ENCODE measurements at regions not wholly inside any gene's neighbourhood (a gene's known extent, or its start where the extent isn't known, plus 50 kb on each side); places are given as distances from the start of the nearest gene placed in this dataset.
A peak's percentile ranks its signal among the peaks of the same experiment; 100 is the strongest.
"Not testable (repeated sequence)": the region's sequence is repeated elsewhere in the genome, so short reads cannot be mapped to it uniquely, and the experiment has no call there.

- H3K36me3 ChIP-seq (ENCODE audit: control insufficient read depth in 4 of 4, insufficient read depth in 4 of 4, low read length in 3 of 4); POLR2A ChIA-PET; H3K4me3 ChIP-seq (ENCODE audit: control insufficient read depth in 1 of 7, extremely low read depth in 1 of 7, insufficient read depth in 4 of 7, low read depth in 2 of 7, low read length in 6 of 7); H3K9me3 ChIP-seq (ENCODE audit: control extremely low read depth in 1 of 5, control insufficient read depth in 4 of 5, insufficient read depth in 2 of 5, low read depth in 1 of 5, low read length in 4 of 5); H3K27me3 ChIP-seq (replicated peaks in 2 of 5; ENCODE audit: control insufficient read depth in 4 of 5, insufficient read depth in 5 of 5, low read length in 4 of 5); H3K4me1 ChIP-seq (ENCODE audit: control extremely low read depth in 1 of 4, control insufficient read depth in 4 of 4, insufficient read depth in 4 of 4, low read length in 3 of 4); H3K27ac ChIP-seq (ENCODE audit: insufficient read depth in 1 of 2, low read depth in 1 of 2, low read length in 2 of 2, poor library complexity in 1 of 2, severe bottlenecking in 2 of 2): not testable (repeated sequence)
- peak in 2 of 3 donors; percentile 57 to 71 for DNase-seq
- CTCF ChIA-PET = interaction anchor here (2.8 kb wide), 1 partner anchor 13 kb away, joined by 17 read pairs; no protein-coding TSS in a partner anchor
- 14% methylated on average over 1 of the region's 4 CpGs for WGBS (ENCODE audit: insufficient coverage)
These were observed 52.7 kb upstream of the FOXO6 start for GRCh38 chr1:41308520-41308919.

GRCh38 chr1:41305576-41306363, 55.5 kb upstream of the FOXO6 start:
- DNase-seq = peak in 2 of 3 donors; percentile 21 to 48
- CTCF ChIA-PET = interaction anchor here (1.2 to 2.6 kb wide), 3 partner anchors 25 to 127 kb away, joined by 3 to 7 read pairs (median 5); no protein-coding TSS in a partner anchor
- Histone ChIP-seq H3K4me1 (ENCODE audit: control extremely low read depth in 1 of 4, control insufficient read depth in 4 of 4, insufficient read depth in 4 of 4, low read length in 3 of 4) (peaks cover 0 to 7% (median 5%) of the 10 kb centered on the region in 4 experiments), H3K9me3 (ENCODE audit: control extremely low read depth in 1 of 5, control insufficient read depth in 4 of 5, insufficient read depth in 2 of 5, low read depth in 1 of 5, low read length in 4 of 5) (peaks cover 0 to 10% (median 3%) of the 10 kb centered on the region in 5 experiments), H3K4me3 (ENCODE audit: control insufficient read depth in 1 of 7, extremely low read depth in 1 of 7, insufficient read depth in 4 of 7, low read depth in 2 of 7, low read length in 6 of 7) (no peak overlapping the region), H3K36me3 (ENCODE audit: control insufficient read depth in 4 of 4, insufficient read depth in 4 of 4, low read length in 3 of 4) (no peaks in the 10 kb centered on the region), H3K27ac (ENCODE audit: insufficient read depth in 1 of 2, low read depth in 1 of 2, low read length in 2 of 2, poor library complexity in 1 of 2, severe bottlenecking in 2 of 2) (no peak overlapping the region), H3K27me3 (replicated peaks in 2 of 5; ENCODE audit: control insufficient read depth in 4 of 5, insufficient read depth in 5 of 5, low read length in 4 of 5) (peaks cover 0 to 5% (median 0%) of the 10 kb centered on the region in 5 experiments)
- POLR2A ChIA-PET = no interaction called here
- 57% methylated on average over 4 of the region's 6 CpGs for WGBS (ENCODE audit: insufficient coverage)

GRCh38 chr1:41296506-41296905, 54.4 kb upstream of the SCMH1 start:
- H3K9me3 ChIP-seq (ENCODE audit: control extremely low read depth in 1 of 5, control insufficient read depth in 4 of 5, insufficient read depth in 2 of 5, low read depth in 1 of 5, low read length in 4 of 5) = no peaks in the 10 kb centered on the region
- H3K4me3 ChIP-seq (ENCODE audit: control insufficient read depth in 1 of 7, extremely low read depth in 1 of 7, insufficient read depth in 4 of 7, low read depth in 2 of 7, low read length in 6 of 7) = no peak overlapping the region
- H3K27me3 ChIP-seq (replicated peaks in 2 of 5; ENCODE audit: control insufficient read depth in 4 of 5, insufficient read depth in 5 of 5, low read length in 4 of 5) = peaks cover 0 to 7% (median 0%) of the 10 kb centered on the region in 5 experiments
- no peak overlapping the region for H3K27ac ChIP-seq (ENCODE audit: insufficient read depth in 1 of 2, low read depth in 1 of 2, low read length in 2 of 2, poor library complexity in 1 of 2, severe bottlenecking in 2 of 2)
- no peak for DNase-seq
- WGBS (ENCODE audit: insufficient coverage) = no CpG with 5 or more reads among the region's 3 CpGs
- CTCF ChIA-PET = interaction anchor here (0.8 to 1.4 kb wide), 4 partner anchors 10 to 122 kb away, joined by 3 to 6 read pairs (median 4); no protein-coding TSS in a partner anchor
- POLR2A ChIA-PET = no interaction called here
- H3K4me1 ChIP-seq (ENCODE audit: control extremely low read depth in 1 of 4, control insufficient read depth in 4 of 4, insufficient read depth in 4 of 4, low read length in 3 of 4) = no peaks in the 10 kb centered on the region
- H3K36me3 ChIP-seq (ENCODE audit: control insufficient read depth in 4 of 4, insufficient read depth in 4 of 4, low read length in 3 of 4) = no peaks in the 10 kb centered on the region

- CTCF ChIA-PET = interaction anchor here (1.1 to 2.8 kb wide), 2 partner anchors 10 to 21 kb away, joined by 6 to 15 read pairs; no protein-coding TSS in a partner anchor
- WGBS (ENCODE audit: insufficient coverage) = 92% methylated on average over 3 of the region's 3 CpGs
- no peak for DNase-seq
- no peak overlapping the region for H3K27ac ChIP-seq (ENCODE audit: insufficient read depth in 1 of 2, low read depth in 1 of 2, low read length in 2 of 2, poor library complexity in 1 of 2, severe bottlenecking in 2 of 2)
- no peaks in the 10 kb centered on the region for H3K9me3 ChIP-seq (ENCODE audit: control extremely low read depth in 1 of 5, control insufficient read depth in 4 of 5, insufficient read depth in 2 of 5, low read depth in 1 of 5, low read length in 4 of 5)
- POLR2A ChIA-PET = no interaction called here
- H3K4me3 ChIP-seq (ENCODE audit: control insufficient read depth in 1 of 7, extremely low read depth in 1 of 7, insufficient read depth in 4 of 7, low read depth in 2 of 7, low read length in 6 of 7) = no peak overlapping the region
- peaks cover 0 to 11% (median 7%) of the 10 kb centered on the region in 5 experiments for H3K27me3 ChIP-seq (replicated peaks in 2 of 5; ENCODE audit: control insufficient read depth in 4 of 5, insufficient read depth in 5 of 5, low read length in 4 of 5)
- H3K36me3 ChIP-seq (ENCODE audit: control insufficient read depth in 4 of 4, insufficient read depth in 4 of 4, low read length in 3 of 4) = no peaks in the 10 kb centered on the region
- no peaks in the 10 kb centered on the region for H3K4me1 ChIP-seq (ENCODE audit: control extremely low read depth in 1 of 4, control insufficient read depth in 4 of 4, insufficient read depth in 4 of 4, low read length in 3 of 4)
These were observed 52.1 kb upstream of the SCMH1 start for GRCh38 chr1:41294216-41294615.

GRCh38 chr1:41293779-41294178, 51.7 kb upstream of the SCMH1 start:
- POLR2A ChIA-PET = no interaction called here
- H3K27ac ChIP-seq (ENCODE audit: insufficient read depth in 1 of 2, low read depth in 1 of 2, low read length in 2 of 2, poor library complexity in 1 of 2, severe bottlenecking in 2 of 2) = no peak overlapping the region
- H3K4me3 ChIP-seq (ENCODE audit: control insufficient read depth in 1 of 7, extremely low read depth in 1 of 7, insufficient read depth in 4 of 7, low read depth in 2 of 7, low read length in 6 of 7) = no peak overlapping the region
- CTCF ChIA-PET = interaction anchor here (2.8 kb wide), 1 partner anchor 10 kb away, joined by 15 read pairs; no protein-coding TSS in a partner anchor
- WGBS (ENCODE audit: insufficient coverage) = 81% methylated on average over 2 of the region's 2 CpGs
- H3K9me3 ChIP-seq (ENCODE audit: control extremely low read depth in 1 of 5, control insufficient read depth in 4 of 5, insufficient read depth in 2 of 5, low read depth in 1 of 5, low read length in 4 of 5) = no peaks in the 10 kb centered on the region
- H3K36me3 ChIP-seq (ENCODE audit: control insufficient read depth in 4 of 4, insufficient read depth in 4 of 4, low read length in 3 of 4) = no peaks in the 10 kb centered on the region
- peaks cover 0 to 11% (median 7%) of the 10 kb centered on the region in 5 experiments for H3K27me3 ChIP-seq (replicated peaks in 2 of 5; ENCODE audit: control insufficient read depth in 4 of 5, insufficient read depth in 5 of 5, low read length in 4 of 5)
- DNase-seq = no peak
- H3K4me1 ChIP-seq (ENCODE audit: control extremely low read depth in 1 of 4, control insufficient read depth in 4 of 4, insufficient read depth in 4 of 4, low read length in 3 of 4) = no peaks in the 10 kb centered on the region

Data from common myeloid progenitor, CD34-positive (primary cell).